DND-41 (cell line): ENCODE measurements at regions not wholly inside any gene's neighbourhood (a gene's known extent, or its start where the extent isn't known, plus 50 kb on each side); places are given as distances from the start of the nearest gene placed in this dataset.

Source experiments
- ATAC-seq: fragments of 200-7000 bp; cut with Tn5 transposase; 3 replicates; pipeline ENCODE4 v1.9.1; 2021; ENCODE audit warnings: low read depth; ENCODE audit not compliant: insufficient read depth
- DNase-seq: peaks from one replicate; pipeline ENCODE4 v3.0.0-alpha.2; 2020
- H2AFZ ChIP-seq: 2 replicates; pipeline ENCODE4 v1.6.0; 2012; ENCODE audit warnings: low read depth, low read length
- H3K27ac ChIP-seq: 2 replicates; pipeline ENCODE4 v1.5.1; 2012; ENCODE audit warnings: low read length, inconsistent platforms
- H3K27me3 ChIP-seq: fragments of 200-600 bp; sonication (generic); 2 replicates; pipeline ENCODE4 v1.6.0; 2012; ENCODE audit warnings: low read length, mild to moderate bottlenecking, inconsistent platforms; ENCODE audit not compliant: insufficient read depth, poor library complexity
- H3K36me3 ChIP-seq: 2 replicates; pipeline ENCODE4 v1.5.1; 2012; ENCODE audit warnings: low read length, inconsistent platforms; ENCODE audit not compliant: insufficient read depth
- H3K4me1 ChIP-seq: 2 replicates; pipeline ENCODE4 v1.5.1; 2012; ENCODE audit warnings: mild to moderate bottlenecking, low read length; ENCODE audit not compliant: insufficient read depth
- H3K4me2 ChIP-seq: 2 replicates; pipeline ENCODE4 v1.6.0; 2012; ENCODE audit warnings: mild to moderate bottlenecking, moderate library complexity, low read length, inconsistent platforms; ENCODE audit not compliant: insufficient read depth
- H3K4me3 ChIP-seq, 2 experiments: fragments of 200-600 bp in 1 of 2; shearing (Covaris generic) in 1 of 2; 2 replicates each; pipeline ENCODE4 v1.5.1; 2012 to 2016; ENCODE audit warnings: inconsistent platforms in 2 of 2, low read length in 2 of 2, mild to moderate bottlenecking in 2 of 2, low read depth in 1 of 2, moderate library complexity in 1 of 2
- H3K79me2 ChIP-seq: 2 replicates; pipeline ENCODE4 v1.6.0; 2012; ENCODE audit warnings: low read length, inconsistent platforms; ENCODE audit not compliant: insufficient read depth
- H3K9ac ChIP-seq: 2 replicates; pipeline ENCODE4 v1.6.0; 2012; ENCODE audit warnings: low read depth, mild to moderate bottlenecking, inconsistent platforms, low read length, moderate library complexity
- H3K9me3 ChIP-seq: 2 replicates; pipeline ENCODE4 v1.5.1; 2012; ENCODE audit warnings: low read length, moderate library complexity, mild to moderate bottlenecking, inconsistent platforms; ENCODE audit not compliant: insufficient read depth, severe bottlenecking
- H4K20me1 ChIP-seq: 2 replicates; pipeline ENCODE4 v1.6.0; 2012; ENCODE audit warnings: low read length; ENCODE audit not compliant: insufficient read depth
- EZH2 ChIP-seq: IDR thresholded peaks from 3 replicates; pipeline ENCODE4 v1.6.1; 2012; ENCODE audit warnings: borderline replicate concordance, low read depth, mild to moderate bottlenecking, moderate library complexity, low read length, inconsistent platforms; ENCODE audit not compliant: severe bottlenecking
- TF ChIP-seq, protein P1 (sequence below): IDR thresholded peaks from 2 replicates; pipeline ENCODE4 v1.5.1; 2012; ENCODE audit warnings: borderline replicate concordance, low read length, moderate library complexity, mild to moderate bottlenecking; ENCODE audit not compliant: poor library complexity, severe bottlenecking; ENCODE audit errors: extremely low read depth

GRCh38 chr9:706606-707459, 134.7 kb upstream of the DMRT1 start:
- H3K79me2 ChIP-seq = no peaks in the 10 kb centered on the region
- DNase-seq = no peak
- no peak overlapping the region for H3K4me2 ChIP-seq
- H3K9ac ChIP-seq = no peak overlapping the region
- no peak for ATAC-seq
- no peak overlapping the region for H3K27ac ChIP-seq
- H3K36me3 ChIP-seq = no peaks in the 10 kb centered on the region
- peaks cover 9% of the 10 kb centered on the region; the same call in 1 of the 2 replicates for H3K4me1 ChIP-seq
- H3K9me3 ChIP-seq = no peaks in the 10 kb centered on the region
- no peak overlapping the region for H3K4me3 ChIP-seq
- TF ChIP-seq, protein P1, sequence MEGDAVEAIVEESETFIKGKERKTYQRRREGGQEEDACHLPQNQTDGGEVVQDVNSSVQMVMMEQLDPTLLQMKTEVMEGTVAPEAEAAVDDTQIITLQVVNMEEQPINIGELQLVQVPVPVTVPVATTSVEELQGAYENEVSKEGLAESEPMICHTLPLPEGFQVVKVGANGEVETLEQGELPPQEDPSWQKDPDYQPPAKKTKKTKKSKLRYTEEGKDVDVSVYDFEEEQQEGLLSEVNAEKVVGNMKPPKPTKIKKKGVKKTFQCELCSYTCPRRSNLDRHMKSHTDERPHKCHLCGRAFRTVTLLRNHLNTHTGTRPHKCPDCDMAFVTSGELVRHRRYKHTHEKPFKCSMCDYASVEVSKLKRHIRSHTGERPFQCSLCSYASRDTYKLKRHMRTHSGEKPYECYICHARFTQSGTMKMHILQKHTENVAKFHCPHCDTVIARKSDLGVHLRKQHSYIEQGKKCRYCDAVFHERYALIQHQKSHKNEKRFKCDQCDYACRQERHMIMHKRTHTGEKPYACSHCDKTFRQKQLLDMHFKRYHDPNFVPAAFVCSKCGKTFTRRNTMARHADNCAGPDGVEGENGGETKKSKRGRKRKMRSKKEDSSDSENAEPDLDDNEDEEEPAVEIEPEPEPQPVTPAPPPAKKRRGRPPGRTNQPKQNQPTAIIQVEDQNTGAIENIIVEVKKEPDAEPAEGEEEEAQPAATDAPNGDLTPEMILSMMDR = no peak
- no peak overlapping the region for H2AFZ ChIP-seq
- no peaks in the 10 kb centered on the region for H3K27me3 ChIP-seq
- H4K20me1 ChIP-seq = no peaks in the 10 kb centered on the region

DNA sequence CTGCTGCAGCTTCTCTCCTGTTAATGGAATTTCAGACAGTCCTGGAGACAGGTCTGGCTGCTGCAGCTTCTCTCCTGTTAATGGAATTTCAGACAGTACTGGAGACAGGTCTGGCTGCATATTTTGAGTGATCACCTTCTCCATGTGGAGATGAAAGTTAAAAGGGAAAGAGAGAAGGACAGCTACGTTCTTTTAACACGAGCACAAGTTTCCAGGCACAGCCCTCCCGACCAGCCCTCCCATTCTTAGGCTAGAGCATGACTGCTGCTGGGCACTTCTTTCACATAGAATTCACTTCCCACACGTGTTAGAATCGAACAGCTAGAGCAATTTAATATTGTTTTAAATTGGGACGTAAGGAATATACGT, 133.3 kb upstream of the DMRT1 start:
- no peak overlapping the region for H2AFZ ChIP-seq
- peaks cover 11% of the 10 kb centered on the region; the same call in 1 of the 2 replicates for H3K4me1 ChIP-seq
- no peak overlapping the region for H3K27ac ChIP-seq
- H3K9me3 ChIP-seq = no peaks in the 10 kb centered on the region
- no peak overlapping the region for H3K4me2 ChIP-seq
- no peak for TF ChIP-seq EZH2
- TF ChIP-seq, protein P1 = no peak
- DNase-seq = no peak
- no peak overlapping the region for H3K4me3 ChIP-seq
- H3K36me3 ChIP-seq = no peaks in the 10 kb centered on the region
- H4K20me1 ChIP-seq = no peaks in the 10 kb centered on the region
- ATAC-seq = no peak
- H3K9ac ChIP-seq = no peak overlapping the region
- H3K27me3 ChIP-seq = no peaks in the 10 kb centered on the region
- H3K79me2 ChIP-seq = no peaks in the 10 kb centered on the region

- Histone ChIP-seq H3K9me3 (no peaks in the 10 kb centered on the region), H3K36me3 (no peaks in the 10 kb centered on the region), H3K4me3 (no peak overlapping the region), H2AFZ (no peak overlapping the region), H3K9ac (no peak overlapping the region), H4K20me1 (no peaks in the 10 kb centered on the region), H3K27ac (no peak overlapping the region), H3K27me3 (no peaks in the 10 kb centered on the region), H3K4me1 (peaks cover 11% of the 10 kb centered on the region; the same call in 1 of the 2 replicates), H3K4me2 (no peak overlapping the region), H3K79me2 (no peaks in the 10 kb centered on the region)
- ATAC-seq (no peak), DNase-seq (no peak)
- no peak for TF ChIP-seq EZH2
- TF ChIP-seq, protein P1 = no peak
Observed at GRCh38 chr9:708551-709432, 132.7 kb upstream of the DMRT1 start.
